HAP-1 (cell line): ENCODE measurements at regions not wholly inside any gene's neighbourhood (a gene's known extent, or its start where the extent isn't known, plus 50 kb on each side); places are given as distances from the start of the nearest gene placed in this dataset.
A peak's percentile ranks its signal among the peaks of the same experiment; 100 is the strongest.

Source experiments
- DNase-seq, 2 experiments: peaks; one replicate each; pipeline ENCODE4 v3.0.0-alpha.2; 2016 to 2020; ENCODE audit warnings: low spot score in 2 of 2
- H3K27me3 ChIP-seq: fragments of 250-450 bp; sonication (Bioruptor Pico); 2 replicates; pipeline ENCODE4 v1.5.1; 2020; ENCODE audit warnings: low read depth, mild to moderate bottlenecking, moderate library complexity
- H3K36me3 ChIP-seq: fragments of 250-450 bp; sonication (Bioruptor Pico); replicated peaks from 2 replicates; pipeline ENCODE4 v1.5.1; 2020; ENCODE audit warnings: mild to moderate bottlenecking
- H3K4me1 ChIP-seq: fragments of 250-450 bp; sonication (Bioruptor Pico); 2 replicates; pipeline ENCODE4 v1.5.1; 2020; ENCODE audit warnings: mild to moderate bottlenecking
- H3K4me3 ChIP-seq: fragments of 250-450 bp; sonication (Bioruptor Pico); 2 replicates; pipeline ENCODE4 v1.5.1; 2020; ENCODE audit warnings: mild to moderate bottlenecking, moderate library complexity
- H3K9me3 ChIP-seq: fragments of 250-450 bp; sonication (Bioruptor Pico); 2 replicates; pipeline ENCODE4 v1.5.1; 2020; ENCODE audit warnings: mild to moderate bottlenecking, moderate library complexity
- in situ Hi-C: fragments of 300-500 bp; cut with MboI; formaldehyde crosslinking; loops from 3 replicates; pipeline ENCODE4 v1.14.3; 2020; ENCODE audit warnings: low sequenced_read_pairs, inconsistent platforms, mixed read lengths

DNA sequence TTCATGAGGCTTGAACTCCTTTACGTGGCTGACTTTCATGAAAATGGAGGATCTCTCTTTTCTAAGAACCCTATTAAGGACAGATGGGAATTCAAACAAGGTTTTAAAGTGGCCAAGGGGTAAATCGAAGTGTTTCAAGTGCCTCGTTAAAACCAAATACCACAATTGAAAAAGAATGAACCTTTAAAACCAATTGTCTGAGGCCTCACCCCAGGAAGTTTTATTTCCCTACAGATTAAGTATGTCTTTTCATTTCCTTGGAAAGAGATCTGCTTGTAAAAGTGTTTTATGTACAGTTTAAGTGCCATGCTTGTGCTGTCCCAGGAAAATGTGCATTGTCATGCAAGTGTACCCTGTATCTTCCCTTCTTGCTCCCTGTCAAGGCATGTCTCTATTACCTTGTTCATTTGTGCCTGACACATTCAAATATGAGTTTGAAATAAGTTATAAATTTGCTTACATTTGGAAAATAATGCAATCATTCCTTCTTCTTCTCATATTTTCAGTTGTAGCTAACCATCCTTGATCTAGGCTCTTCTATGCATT lies 138.7 kb downstream of the ZPLD1 start:
- in situ Hi-C loops, result no loop called here
- Histone ChIP-seq H3K9me3 (no peaks in the 10 kb centered on the region), H3K4me1 (peaks cover 15% of the 10 kb centered on the region), H3K27me3 (peaks cover 19% of the 10 kb centered on the region), H3K4me3 (no peak overlapping the region), H3K36me3 (no peaks in the 10 kb centered on the region)
- peak; percentile 30 to 79 for DNase-seq

DNA sequence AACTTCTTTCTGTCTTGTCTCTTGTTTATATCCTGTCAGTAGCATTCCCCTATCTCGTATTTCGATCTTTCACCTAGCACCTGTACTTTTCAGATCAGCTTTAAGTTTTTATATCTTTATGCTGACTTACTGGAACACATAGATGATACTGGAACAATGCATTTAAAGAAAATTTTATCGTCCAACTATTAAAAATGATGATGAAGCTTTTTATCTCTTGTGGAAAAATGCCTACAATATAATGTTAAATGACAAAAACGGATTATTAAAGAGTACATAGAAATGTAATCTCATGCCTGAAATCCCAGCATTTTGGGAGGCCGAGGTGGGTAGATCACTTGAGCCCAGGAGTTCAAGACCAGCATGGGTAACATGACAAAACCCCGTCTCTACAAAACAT lies 139.5 kb downstream of the ZPLD1 start:
- Histone ChIP-seq H3K27me3 (peaks cover 23% of the 10 kb centered on the region), H3K9me3 (no peaks in the 10 kb centered on the region), H3K4me1 (peaks cover 15% of the 10 kb centered on the region), H3K4me3 (no peak overlapping the region), H3K36me3 (no peaks in the 10 kb centered on the region)
- in situ Hi-C loops, result no loop called here
- no peak for DNase-seq

DNA sequence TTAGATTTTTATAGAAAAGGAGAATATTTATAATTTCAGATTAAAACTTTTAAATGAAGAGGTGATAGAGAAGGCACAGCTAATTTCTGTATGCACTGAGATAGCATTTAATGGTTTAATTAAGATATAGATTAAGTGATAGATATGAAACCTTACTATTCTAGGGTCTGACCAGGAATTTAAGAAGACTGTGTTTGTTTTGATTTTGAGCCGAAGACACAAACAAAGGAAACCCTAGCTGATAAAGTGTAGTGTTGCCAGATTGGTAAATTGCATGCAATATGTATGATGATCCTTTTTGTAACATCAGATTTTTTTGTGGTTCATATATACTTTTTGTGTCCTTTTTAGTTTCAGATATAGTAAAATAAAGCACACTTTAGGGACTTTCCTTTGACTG lies 141.8 kb downstream of the ZPLD1 start:
- in situ Hi-C loops, result no loop called here
- no peak overlapping the region for H3K4me3 ChIP-seq

DNA sequence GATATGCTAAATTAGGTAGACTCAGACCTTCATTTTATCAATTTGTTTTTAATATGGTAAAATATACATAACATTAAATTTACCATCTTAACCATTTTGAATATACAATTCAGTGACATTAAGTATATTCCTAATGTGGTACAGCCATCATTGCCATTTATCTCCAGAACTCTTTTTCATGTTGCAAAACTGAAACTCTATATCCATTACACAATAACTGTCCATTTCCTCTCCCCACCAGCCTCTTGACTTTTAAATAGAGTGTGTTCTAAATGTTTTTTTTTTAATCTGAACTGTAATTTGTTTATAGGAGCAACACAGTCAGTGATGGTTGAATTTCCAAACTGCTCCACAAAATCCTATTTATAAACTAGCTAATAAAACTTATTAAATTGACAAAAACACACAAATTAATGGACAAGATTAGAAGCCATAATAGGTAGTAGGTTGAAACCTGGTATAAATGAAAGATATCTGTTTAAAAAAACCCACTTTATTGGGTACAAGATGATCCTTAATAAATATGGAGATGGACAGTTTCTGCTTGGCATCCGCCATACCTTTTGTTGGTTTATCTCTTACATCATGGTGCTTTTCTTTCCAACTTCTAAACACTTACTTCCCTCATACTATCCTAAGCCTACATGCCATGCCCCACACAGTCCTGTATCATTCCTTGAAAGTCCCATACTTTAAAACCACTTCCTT lies 142.4 kb downstream of the ZPLD1 start:
- no peaks in the 10 kb centered on the region for H3K36me3 ChIP-seq
- H3K4me1 ChIP-seq, result peaks cover 3% of the 10 kb centered on the region; the same call in 1 of the 2 replicates
- in situ Hi-C loops, result no loop called here
- H3K27me3 ChIP-seq, result peaks cover 23% of the 10 kb centered on the region
- no peak overlapping the region for H3K4me3 ChIP-seq
- no peak for DNase-seq
- no peaks in the 10 kb centered on the region for H3K9me3 ChIP-seq

More for the DNA sequence above, 141.8 kb downstream of the ZPLD1 start:
- no peak for DNase-seq
- H3K9me3 ChIP-seq, result no peaks in the 10 kb centered on the region
- peaks cover 23% of the 10 kb centered on the region for H3K27me3 ChIP-seq
- H3K36me3 ChIP-seq, result no peaks in the 10 kb centered on the region
- H3K4me1 ChIP-seq, result peaks cover 3% of the 10 kb centered on the region; the same call in 1 of the 2 replicates

DNA sequence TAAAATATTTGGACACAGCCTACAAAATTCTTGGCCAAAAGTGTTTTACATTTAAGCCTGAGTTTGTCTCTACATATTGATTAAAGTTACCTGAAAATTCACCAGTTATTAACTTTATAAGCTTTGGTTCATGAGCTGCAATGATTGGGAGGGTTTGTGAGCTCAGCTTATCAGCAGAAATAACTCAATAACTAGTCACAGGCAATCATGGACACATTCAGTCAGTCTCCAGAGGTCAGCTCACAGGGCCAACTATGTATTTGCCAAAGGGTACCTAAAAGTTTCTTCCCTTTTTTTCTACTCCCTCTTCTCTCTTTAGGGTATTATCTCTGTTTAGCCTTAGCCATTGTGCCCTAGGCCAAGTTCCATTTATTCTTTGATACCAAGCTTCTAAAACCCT lies 145.9 kb downstream of the ZPLD1 start:
- peaks cover 40% of the 10 kb centered on the region for H3K27me3 ChIP-seq
- in situ Hi-C loops, result no loop called here
- H3K36me3 ChIP-seq, result no peaks in the 10 kb centered on the region
- no peak overlapping the region for H3K4me3 ChIP-seq
- DNase-seq, result peak in 1 of 2 experiments; percentile 3
- no peaks in the 10 kb centered on the region; the same call in 1 of the 2 replicates for H3K4me1 ChIP-seq
- H3K9me3 ChIP-seq, result no peaks in the 10 kb centered on the region

DNA sequence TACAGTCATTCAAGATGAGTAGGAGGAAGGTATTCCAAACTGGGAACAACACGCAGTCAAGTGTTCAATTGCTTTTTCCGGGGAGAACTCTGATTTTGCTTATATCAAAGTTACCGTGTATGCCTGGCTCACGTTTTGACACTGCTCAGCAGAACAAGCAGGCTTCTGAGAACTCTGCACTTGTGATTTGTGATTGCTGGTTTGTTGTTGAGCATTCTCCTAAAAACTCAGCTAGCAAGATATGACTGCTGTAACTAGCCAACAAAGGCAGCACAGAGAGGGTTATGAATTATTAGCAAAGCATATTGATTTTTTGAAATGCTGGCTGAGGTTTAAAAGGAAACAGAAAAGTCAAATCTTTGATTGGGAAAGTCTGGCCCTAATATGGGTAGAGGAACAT lies 151.7 kb downstream of the ZPLD1 start:
- H3K27me3 ChIP-seq, result peaks cover 32% of the 10 kb centered on the region
- no peak overlapping the region for H3K4me3 ChIP-seq
- no peak for DNase-seq
- no peaks in the 10 kb centered on the region for H3K36me3 ChIP-seq
- no peaks in the 10 kb centered on the region for H3K4me1 ChIP-seq
- H3K9me3 ChIP-seq, result no peaks in the 10 kb centered on the region
- in situ Hi-C loops, result no loop called here

DNA sequence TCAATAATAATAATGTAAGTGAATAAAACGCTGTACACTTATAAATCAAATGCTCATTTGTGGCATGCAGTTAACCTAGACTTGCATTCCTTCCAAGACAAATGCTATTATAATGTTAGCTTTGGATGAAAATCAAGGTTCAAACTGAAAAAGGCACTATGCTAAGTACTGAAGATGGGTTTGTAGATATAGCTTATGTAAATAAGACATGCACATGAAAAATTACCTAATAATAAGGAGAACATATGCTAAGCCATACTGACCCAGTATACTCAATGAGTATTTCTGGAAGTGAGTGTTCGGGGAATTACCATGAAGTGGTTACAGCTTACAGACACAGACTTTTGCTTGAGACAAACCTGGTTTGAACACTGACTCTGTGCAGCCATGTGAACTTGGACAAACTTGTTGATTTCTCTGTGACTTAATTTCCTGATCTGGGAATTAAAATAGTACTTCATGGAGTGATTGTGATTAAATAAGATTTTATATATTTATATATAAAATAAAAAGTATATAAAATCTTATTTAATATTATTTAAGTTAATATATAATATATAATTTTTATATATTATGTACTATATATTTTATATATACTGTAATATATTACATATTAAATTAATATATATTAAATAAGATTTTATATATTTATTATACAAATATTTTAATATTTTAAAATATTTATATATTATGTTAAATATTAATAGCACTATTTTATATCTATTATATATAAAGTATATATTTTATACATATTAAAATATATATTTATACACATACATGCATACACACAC lies 159.2 kb downstream of the ZPLD1 start:
- no peaks in the 10 kb centered on the region for H3K36me3 ChIP-seq
- no peaks in the 10 kb centered on the region for H3K4me1 ChIP-seq
- peaks cover 2% of the 10 kb centered on the region; the same call in 1 of the 2 replicates for H3K27me3 ChIP-seq
- no peaks in the 10 kb centered on the region for H3K9me3 ChIP-seq
- in situ Hi-C loops, result no loop called here
- no peak overlapping the region for H3K4me3 ChIP-seq
- DNase-seq, result no peak

DNA sequence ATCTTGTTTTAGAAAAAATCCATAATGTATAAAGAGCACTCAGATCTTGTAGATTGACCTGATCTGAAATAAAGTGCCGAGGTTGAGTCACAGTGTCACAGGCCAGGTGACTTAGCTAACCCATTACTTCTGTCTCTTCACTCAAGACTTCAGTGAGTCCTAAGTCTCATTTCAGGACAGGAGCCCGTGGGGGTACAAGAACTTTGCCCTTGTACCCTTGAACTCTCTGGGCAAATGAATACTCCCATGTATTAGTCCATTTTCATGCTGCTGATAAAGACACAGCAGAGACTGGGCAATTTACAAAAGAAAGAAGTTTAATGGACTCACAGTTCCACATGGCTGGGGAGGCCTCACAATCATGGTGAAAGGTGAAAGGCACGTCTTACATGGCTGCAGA lies 160.2 kb downstream of the ZPLD1 start:
- DNase-seq, result no peak
- H3K36me3 ChIP-seq, result no peaks in the 10 kb centered on the region
- in situ Hi-C loops, result no loop called here

DNA sequence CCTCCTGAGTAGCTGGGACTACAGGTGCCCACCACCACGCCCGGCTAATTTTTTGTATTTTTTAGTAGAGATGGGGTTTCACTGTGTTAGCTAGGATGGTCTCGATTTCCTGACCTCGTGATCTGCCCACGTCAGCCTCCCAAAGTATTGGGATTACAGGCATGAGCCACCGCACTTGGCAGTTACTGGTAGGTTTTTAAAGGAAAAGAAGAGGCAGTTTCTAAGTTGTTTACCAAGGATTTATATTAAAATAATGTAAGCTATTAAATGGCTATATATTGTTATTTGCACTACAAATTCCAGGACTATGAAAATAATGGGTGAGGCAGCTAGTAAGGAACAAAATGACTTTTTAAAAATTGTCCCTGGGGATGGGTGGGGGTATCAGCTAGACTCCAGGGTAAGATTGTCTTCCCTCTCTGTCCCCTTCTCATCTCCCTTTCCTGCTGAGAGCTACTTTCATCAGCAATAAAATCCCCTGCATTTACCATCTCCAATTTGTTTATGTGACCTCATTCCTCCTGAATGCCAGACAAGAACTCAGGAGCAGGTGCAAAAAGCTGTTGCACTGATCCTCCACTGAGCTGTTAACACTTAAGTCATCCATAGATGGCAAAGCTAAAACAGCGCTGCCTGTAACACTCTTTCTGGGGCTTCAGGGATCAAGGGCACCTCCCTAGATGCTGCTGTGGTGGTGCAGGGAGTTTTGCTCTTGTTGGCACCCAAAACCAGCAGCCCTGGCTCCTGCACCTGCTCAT lies 165.2 kb downstream of the ZPLD1 start:
- no peaks in the 10 kb centered on the region for H3K9me3 ChIP-seq
- no peaks in the 10 kb centered on the region for H3K4me1 ChIP-seq
- no peak overlapping the region for H3K4me3 ChIP-seq
- no peaks in the 10 kb centered on the region for H3K27me3 ChIP-seq
- in situ Hi-C loops, result no loop called here
- DNase-seq, result no peak
- no peaks in the 10 kb centered on the region for H3K36me3 ChIP-seq

More for the DNA sequence above, 160.2 kb downstream of the ZPLD1 start:
- Histone ChIP-seq H3K27me3 (no peaks in the 10 kb centered on the region), H3K4me1 (no peaks in the 10 kb centered on the region), H3K9me3 (no peaks in the 10 kb centered on the region), H3K4me3 (no peak overlapping the region)

DNA sequence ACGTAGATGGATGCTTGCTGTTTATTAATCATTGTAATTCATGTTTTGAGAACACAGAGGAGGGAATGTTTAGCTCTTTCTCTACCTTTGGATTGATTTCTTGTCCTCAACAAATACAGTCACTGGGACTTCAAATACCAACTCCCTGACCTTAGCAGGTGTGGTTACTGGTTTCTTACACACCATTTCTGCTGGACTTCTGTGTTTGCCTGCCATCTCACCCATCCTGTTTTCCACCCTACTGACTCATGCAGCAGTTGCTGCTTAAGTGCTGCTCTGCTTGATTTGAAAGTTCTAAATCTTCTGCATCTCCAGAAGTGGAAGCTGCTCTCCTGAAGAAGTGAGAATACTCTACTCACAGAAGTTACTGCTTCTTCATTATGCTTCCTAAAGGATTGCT lies 170.3 kb downstream of the ZPLD1 start:
- no peaks in the 10 kb centered on the region for H3K36me3 ChIP-seq
- H3K9me3 ChIP-seq, result no peaks in the 10 kb centered on the region
- in situ Hi-C loops, result no loop called here
- no peak overlapping the region for H3K4me3 ChIP-seq
- DNase-seq, result no peak
- H3K27me3 ChIP-seq, result no peaks in the 10 kb centered on the region; the same call in 1 of the 2 replicates
- H3K4me1 ChIP-seq, result no peaks in the 10 kb centered on the region

DNA sequence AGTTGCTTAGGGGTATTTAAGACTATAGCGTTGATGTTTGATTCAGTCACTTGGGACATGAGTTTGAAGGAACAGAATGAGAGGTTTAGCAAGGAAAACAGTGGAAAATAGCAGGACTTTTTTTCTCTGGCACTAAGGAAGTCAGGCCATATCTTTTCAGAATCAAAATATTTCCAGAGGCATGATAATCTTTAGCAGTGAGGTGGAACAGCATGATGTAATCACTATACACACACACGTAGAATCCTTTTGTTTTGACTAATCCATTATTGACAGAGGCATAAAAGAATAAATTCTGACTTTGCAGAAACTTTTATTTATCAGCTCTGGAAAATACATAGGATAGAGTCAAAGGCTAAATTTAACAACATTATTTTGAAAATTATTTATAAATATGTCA lies 174.1 kb downstream of the ZPLD1 start:
- Histone ChIP-seq H3K36me3 (no peaks in the 10 kb centered on the region), H3K4me1 (no peaks in the 10 kb centered on the region; the same call in none of the 2 replicates), H3K9me3 (no peaks in the 10 kb centered on the region), H3K4me3 (no peak overlapping the region), H3K27me3 (no peaks in the 10 kb centered on the region; the same call in 1 of the 2 replicates)
- DNase-seq, result no peak
- in situ Hi-C loops, result no loop called here

DNA sequence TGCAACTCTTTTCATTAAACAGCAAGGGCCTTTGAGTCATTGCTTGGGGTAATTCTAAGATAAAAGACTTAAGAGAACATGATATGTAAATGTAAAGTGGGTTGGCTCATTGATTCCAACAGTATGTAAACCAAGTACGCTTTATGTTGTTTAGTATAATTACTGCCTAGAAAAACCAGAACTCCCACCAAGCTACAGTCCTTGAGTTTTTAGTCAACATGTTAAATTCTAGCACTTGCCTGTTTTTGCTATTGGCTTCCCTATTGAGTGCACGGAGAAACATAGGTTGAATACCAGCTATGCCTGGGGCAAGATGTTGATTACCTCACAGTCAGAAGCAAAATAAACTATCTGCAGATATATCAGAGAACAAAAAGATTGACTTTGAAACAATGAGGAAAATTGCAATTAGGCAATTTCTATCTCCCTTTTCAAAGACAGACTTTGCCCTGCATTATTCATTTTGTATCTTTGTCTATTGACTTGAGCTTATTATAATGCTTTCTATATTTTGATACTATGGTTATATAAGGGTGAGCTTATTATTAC lies 179.3 kb downstream of the ZPLD1 start:
- H3K27me3 ChIP-seq, result no peaks in the 10 kb centered on the region
- no peaks in the 10 kb centered on the region; the same call in none of the 2 replicates for H3K4me1 ChIP-seq
- DNase-seq, result no peak
- in situ Hi-C loops, result no loop called here
- no peak overlapping the region for H3K4me3 ChIP-seq
- no peaks in the 10 kb centered on the region for H3K9me3 ChIP-seq
- no peaks in the 10 kb centered on the region for H3K36me3 ChIP-seq

DNA sequence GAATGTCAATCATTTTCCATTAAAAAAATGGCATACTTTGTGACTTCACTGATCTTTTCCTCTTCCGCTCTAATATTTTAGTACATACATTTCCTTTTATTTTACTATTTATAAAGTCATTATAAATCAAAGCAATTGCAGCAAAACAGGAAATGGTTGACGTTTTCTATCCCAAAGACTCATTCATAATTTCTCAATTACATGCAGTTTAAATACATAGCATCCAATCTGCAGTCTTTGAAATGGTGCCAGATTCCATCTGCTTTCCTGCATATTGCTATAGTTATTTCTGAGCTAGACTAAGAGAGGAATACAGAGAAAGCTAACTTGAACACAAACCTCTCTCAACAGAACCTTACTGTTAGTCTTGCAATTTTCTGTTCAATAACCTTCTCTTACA lies 179.8 kb downstream of the ZPLD1 start:
- no peak for DNase-seq
- Histone ChIP-seq H3K27me3 (no peaks in the 10 kb centered on the region), H3K4me1 (no peaks in the 10 kb centered on the region; the same call in none of the 2 replicates), H3K4me3 (no peak overlapping the region), H3K36me3 (no peaks in the 10 kb centered on the region), H3K9me3 (no peaks in the 10 kb centered on the region)
- in situ Hi-C loops, result no loop called here
